B cell (primary cell): ENCODE measurements at regions not wholly inside any gene's neighbourhood (a gene's known extent, or its start where the extent isn't known, plus 50 kb on each side); places are given as distances from the start of the nearest gene placed in this dataset.

Source experiments
- ATAC-seq: fragments of 200-7000 bp; cut with Tn5 transposase; one replicate; pipeline ENCODE4 v1.10.0; 2021; ENCODE audit warnings: low read depth, mild to moderate bottlenecking, moderate number of reproducible peaks, moderate library complexity
- CTCF ChIA-PET: fragments of 350-600 bp; sonication (Branson Sonifier 250); formaldehyde crosslinking; loops from one replicate; lab custom pipeline; 2021; ENCODE audit warnings: antibody characterized with exemption, inconsistent platforms; lab: Charles Lee
- POLR2A ChIA-PET: fragments of 350-600 bp; sonication (Branson Sonifier 250); formaldehyde crosslinking; loops from one replicate; lab custom pipeline; 2021; ENCODE audit warnings: antibody characterized with exemption; lab: Charles Lee
- DNase-seq: peaks from one replicate; pipeline ENCODE4 v3.0.0; 2013
- H2AFZ ChIP-seq: 2 replicates; pipeline ENCODE4 v1.6.1; 2012; ENCODE audit warnings: mild to moderate bottlenecking, low read depth, low read length; ENCODE audit not compliant: insufficient read depth, poor library complexity, severe bottlenecking
- H3K27ac ChIP-seq, 2 donors: 1 replicate in 1 of 2; 2 replicates in 1 of 2; pipeline ENCODE4 v1.5.1; 2012 to 2013; ENCODE audit warnings: low read length in 2 of 2, mild to moderate bottlenecking in 2 of 2, moderate library complexity in 1 of 2
- H3K27me3 ChIP-seq, 4 experiments: fragments of 200-600 bp in 1 of 4; sonication (generic) in 1 of 4; replicated peaks in 1 of 4; 1 replicate in 2 of 4; 2 replicates in 2 of 4; pipeline versions ENCODE4 v1.6.1 to v1.7.0; 2013 to 2016; ENCODE audit warnings: low read length in 3 of 4, mild to moderate bottlenecking in 2 of 4, mixed read lengths in 1 of 4, moderate library complexity in 1 of 4; ENCODE audit not compliant: insufficient read depth in 4 of 4, control insufficient read depth in 3 of 4; ENCODE audit errors: control extremely low read depth in 1 of 4
- H3K36me3 ChIP-seq, 2 experiments: replicated peaks in 1 of 2; 1 replicate in 1 of 2; 2 replicates in 1 of 2; pipeline versions ENCODE4 v1.6.1 to v1.7.1; 2013; ENCODE audit warnings: low read length in 1 of 2; ENCODE audit not compliant: insufficient read depth in 2 of 2, control insufficient read depth in 1 of 2; ENCODE audit errors: control extremely low read depth in 1 of 2, extremely low read depth in 1 of 2
- H3K4me1 ChIP-seq, 2 donors: fragments of 200-600 bp in 1 of 2; sonication (generic) in 1 of 2; 1 replicate in 1 of 2; 2 replicates in 1 of 2; pipeline versions ENCODE4 v1.5.1 to v1.6.1; 2013 to 2017; ENCODE audit warnings: low read length in 2 of 2; ENCODE audit not compliant: control insufficient read depth in 2 of 2, insufficient read depth in 2 of 2
- H3K4me2 ChIP-seq: replicated peaks from 2 replicates; pipeline ENCODE3; 2012; ENCODE audit warnings: mild to moderate bottlenecking, low read depth, low read length; ENCODE audit not compliant: poor library complexity, severe bottlenecking
- H3K4me3 ChIP-seq, 5 experiments: fragments of 200-600 bp in 1 of 5; sonication (generic) in 1 of 5; 1 replicate in 3 of 5; 2 replicates in 2 of 5; pipeline versions ENCODE4 v1.5.1 to v1.7.0; 2011 to 2016; ENCODE audit warnings: low read length in 4 of 5, mild to moderate bottlenecking in 4 of 5, low read depth in 2 of 5, control low read depth in 1 of 5, moderate library complexity in 1 of 5; ENCODE audit not compliant: insufficient read depth in 1 of 5; ENCODE audit errors: control extremely low read depth in 1 of 5, extremely low read depth in 1 of 5
- H3K79me2 ChIP-seq: fragments of 200-600 bp; sonication (generic); one replicate; pipeline ENCODE4 v1.6.0; 2016; ENCODE audit warnings: low read length; ENCODE audit not compliant: control insufficient read depth, insufficient read depth
- H3K9ac ChIP-seq: fragments of 200-600 bp; sonication (generic); 2 replicates; pipeline ENCODE4 v1.6.1; 2017; ENCODE audit warnings: mild to moderate bottlenecking, low read length, moderate library complexity
- H3K9me3 ChIP-seq, 3 donors: one replicate each; pipeline versions ENCODE4 v1.6.1 to v1.7.1; 2013; ENCODE audit warnings: low read length in 2 of 3; ENCODE audit not compliant: control insufficient read depth in 2 of 3, insufficient read depth in 1 of 3; ENCODE audit errors: control extremely low read depth in 1 of 3
- H4K20me1 ChIP-seq: 2 replicates; pipeline ENCODE4 v1.6.0; 2012; ENCODE audit warnings: mild to moderate bottlenecking, low read length; ENCODE audit not compliant: insufficient read depth, control insufficient read depth, poor library complexity, severe bottlenecking
- H3K27ac Mint-ChIP-seq: one replicate; pipeline ENCODE4 v1.8.0; 2021; ENCODE audit warnings: mixed read lengths
- H3K27me3 Mint-ChIP-seq: one replicate; pipeline ENCODE4 v1.8.0; 2021; ENCODE audit warnings: mixed read lengths
- H3K4me1 Mint-ChIP-seq: one replicate; pipeline ENCODE4 v1.8.0; 2021; ENCODE audit warnings: mixed read lengths
- H3K4me3 Mint-ChIP-seq: one replicate; pipeline ENCODE4 v1.8.0; 2021; ENCODE audit warnings: mixed read lengths
- H3K9me3 Mint-ChIP-seq: one replicate; pipeline ENCODE4 v1.8.0; 2022; ENCODE audit warnings: mixed read lengths; ENCODE audit not compliant: insufficient read depth
- CTCF ChIP-seq: fragments of 200-600 bp; IDR thresholded peaks from one replicate; pipeline ENCODE4 v1.8.0; 2022; ENCODE audit warnings: antibody characterized with exemption, mild to moderate bottlenecking
- EZH2 ChIP-seq: IDR thresholded peaks from 2 replicates; pipeline ENCODE4 v1.6.1; 2012; ENCODE audit warnings: borderline replicate concordance, low read depth, mild to moderate bottlenecking, moderate library complexity, low read length; ENCODE audit not compliant: insufficient read depth, poor library complexity, severe bottlenecking
- WGBS: methylation state at CpG from one replicate; pipeline ENCODE4 v1.1.5; 2013; ENCODE audit warnings: missing lambda C conversion rate; ENCODE audit not compliant: insufficient coverage; 5-methylcytosine and 5-hydroxymethylcytosine counted together
- intact Hi-C: fragments of 100-400 bp; cut with micrococcal nuclease; formaldehyde crosslinking; loops from one replicate; pipeline ENCODE4 v1.10.0; 2022

GRCh38 chr14:45658226-45658916 lies 405.4 kb upstream of the MIS18BP1 start:
- intact Hi-C loops, result no loop called here
- H2AFZ ChIP-seq, result no peak overlapping the region
- no peaks in the 10 kb centered on the region for H3K36me3 ChIP-seq
- H3K27me3 ChIP-seq, result no peaks in the 10 kb centered on the region
- no CpG with 5 or more reads among the region's 3 CpGs for WGBS
- no peak for ATAC-seq
- H4K20me1 ChIP-seq, result no peaks in the 10 kb centered on the region
- no peaks in the 10 kb centered on the region for H3K9me3 ChIP-seq
- H3K79me2 ChIP-seq, result no peaks in the 10 kb centered on the region
- no peak overlapping the region for H3K27ac Mint-ChIP-seq
- no peak for DNase-seq
- no peaks in the 10 kb centered on the region for H3K4me1 Mint-ChIP-seq
- H3K27me3 Mint-ChIP-seq, result no peaks in the 10 kb centered on the region
- no peak overlapping the region for H3K9ac ChIP-seq
- no peak overlapping the region for H3K4me2 ChIP-seq
- TF ChIP-seq CTCF, result no peak
- TF ChIP-seq EZH2, result no peak
- no peaks in the 10 kb centered on the region for H3K4me1 ChIP-seq
- H3K4me3 Mint-ChIP-seq, result no peak overlapping the region
- no peak overlapping the region for H3K27ac ChIP-seq
- no peak overlapping the region for H3K4me3 ChIP-seq
- peaks cover 6% of the 10 kb centered on the region for H3K9me3 Mint-ChIP-seq
- ChIA-PET POLR2A (no interaction called here), CTCF (interaction anchor here (0.6 kb wide), 1 partner anchor 10 kb away, joined by 3 read pairs; no protein-coding TSS in a partner anchor)

GRCh38 chr14:45651890-45652289 lies 398.9 kb upstream of the MIS18BP1 start:
- H3K79me2 ChIP-seq, result no peaks in the 10 kb centered on the region
- H3K27me3 ChIP-seq, result no peaks in the 10 kb centered on the region
- Mint-ChIP-seq H3K9me3 (peaks cover 6% of the 10 kb centered on the region), H3K27me3 (no peaks in the 10 kb centered on the region), H3K4me1 (no peaks in the 10 kb centered on the region), H3K4me3 (no peak overlapping the region), H3K27ac (no peak overlapping the region)
- H2AFZ ChIP-seq, result no peak overlapping the region
- ChIA-PET POLR2A (no interaction called here), CTCF (no interaction called here)
- no peaks in the 10 kb centered on the region for H3K9me3 ChIP-seq
- ATAC-seq (no peak), DNase-seq (no peak)
- H3K27ac ChIP-seq, result no peak overlapping the region
- no peaks in the 10 kb centered on the region for H3K36me3 ChIP-seq
- H3K4me3 ChIP-seq, result no peak overlapping the region
- no peak overlapping the region for H3K9ac ChIP-seq
- intact Hi-C loops, result no loop called here
- no peaks in the 10 kb centered on the region for H4K20me1 ChIP-seq
- no CpG with 5 or more reads among the region's 2 CpGs for WGBS
- no peak overlapping the region for H3K4me2 ChIP-seq
- no peak for TF ChIP-seq CTCF
- no peak for TF ChIP-seq EZH2
- no peaks in the 10 kb centered on the region for H3K4me1 ChIP-seq
